A673 (cell line): ENCODE measurements at regions not wholly inside any gene's neighbourhood (a gene's known extent, or its start where the extent isn't known, plus 50 kb on each side); places are given as distances from the start of the nearest gene placed in this dataset.

Experiments used
- CTCF ChIP-seq: fragments of 300-800, 200-600 bp; sonication (generic); conservative IDR thresholded peaks from 2 replicates; pipeline ENCODE4 v1.5.1; 2017; ENCODE audit warnings: low read depth, mild to moderate bottlenecking, antibody characterized with exemption, low read length, moderate library complexity, mixed read lengths
- EZH2 ChIP-seq: fragments of 200-600 bp; sonication (generic); IDR thresholded peaks from 2 replicates; pipeline ENCODE4 v1.6.1; 2017; ENCODE audit warnings: borderline replicate concordance, low read depth, mild to moderate bottlenecking, mixed read lengths, antibody characterized with exemption, low read length; ENCODE audit not compliant: poor library complexity, severe bottlenecking

GRCh38 chr9:28801144-28801799, 1228.0 kb upstream of the C9orf72 start:
- no peak for TF ChIP-seq EZH2
- TF ChIP-seq CTCF: no peak
